ENCODE measurements at regions not wholly inside any gene's neighbourhood (a gene's known extent, or its start where the extent isn't known, plus 50 kb on each side); places are given as distances from the start of the nearest gene placed in this dataset.
A peak's percentile ranks its signal among the peaks of the same experiment; 100 is the strongest.

DNA sequence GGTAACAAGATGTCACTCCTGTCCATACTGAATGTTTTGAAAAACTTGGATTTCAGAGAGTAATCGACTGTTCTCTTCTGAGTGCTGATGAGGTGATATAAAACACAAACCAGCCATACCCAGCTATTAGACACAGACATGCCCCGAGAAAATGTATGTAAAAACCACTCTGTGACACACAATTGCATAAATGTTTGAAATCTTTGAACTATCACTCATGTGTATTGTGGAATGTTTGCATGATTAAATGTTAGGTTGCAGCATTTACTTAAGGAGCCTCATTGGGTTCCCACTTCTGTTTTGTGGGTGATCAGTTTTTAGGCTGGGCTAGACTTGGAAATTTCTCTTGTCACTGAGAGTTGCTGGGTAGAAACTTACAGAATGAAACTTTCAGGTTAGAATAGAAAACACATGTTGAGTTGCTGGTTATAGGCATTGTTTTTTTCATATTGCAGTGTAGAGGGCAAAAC, 270.4 kb upstream of the B3GALT2 start:
- 65% methylated on average over 2 of the region's 2 CpGs for WGBS, 2 donors
- TF ChIP-seq CTCF (IDR thresholded peaks at IDR 0.05) (no peak), POLR2A (IDR thresholded peaks at IDR 0.05) (no peak), EP300 (IDR thresholded peaks at IDR 0.05) (no peak)
- Histone ChIP-seq H3K27me3 (no peaks in the 10 kb centered on the region), H3K4me3 (no peak overlapping the region), H3K4me1 (peaks cover 0 to 5% (median 0%) of the 10 kb centered on the region in 4 donors), H3K9me3 (no peaks in the 10 kb centered on the region), H3K27ac (no peak overlapping the region), H3K36me3 (no peaks in the 10 kb centered on the region)
- DNase-seq (ENCODE audit: low spot score in 2 of 2), result no peak

- 96% methylated on average over 1 of the region's 1 CpG for WGBS, 2 donors
- no peak for DNase-seq (ENCODE audit: low spot score in 2 of 2)
- Histone ChIP-seq H3K27ac (no peak overlapping the region), H3K4me3 (no peak overlapping the region), H3K36me3 (no peaks in the 10 kb centered on the region), H3K9me3 (no peaks in the 10 kb centered on the region), H3K27me3 (no peaks in the 10 kb centered on the region), H3K4me1 (no peaks in the 10 kb centered on the region)
- TF ChIP-seq CTCF (IDR thresholded peaks at IDR 0.05) (no peak), EP300 (IDR thresholded peaks at IDR 0.05) (no peak), POLR2A (IDR thresholded peaks at IDR 0.05) (no peak)
Measured at GRCh38 chr1:193451606-193452005, 265.2 kb upstream of the B3GALT2 start.

DNA sequence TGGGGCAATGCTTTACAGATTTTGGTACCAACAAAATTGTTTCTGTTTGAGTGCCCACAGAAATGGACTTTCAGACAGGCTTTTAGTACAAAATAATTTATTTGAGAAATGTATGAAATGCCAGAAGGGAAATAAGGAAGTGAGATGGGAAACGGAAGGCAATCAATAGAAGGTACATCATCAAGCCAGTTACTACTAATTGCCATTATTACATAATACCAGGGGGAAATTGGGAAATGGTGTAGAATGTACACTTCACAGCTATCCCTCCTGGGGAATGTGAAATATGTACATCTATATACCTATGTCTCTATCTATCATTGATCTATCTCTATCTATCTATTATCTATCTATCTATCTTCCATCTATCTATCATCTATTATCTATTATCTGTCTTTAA, 264.6 kb upstream of the B3GALT2 start:
- H3K4me1 ChIP-seq, result no peaks in the 10 kb centered on the region
- TF ChIP-seq EP300 (IDR thresholded peaks at IDR 0.05) (no peak), POLR2A (IDR thresholded peaks at IDR 0.05) (no peak), CTCF (IDR thresholded peaks at IDR 0.05) (no peak)
- no peaks in the 10 kb centered on the region for H3K9me3 ChIP-seq
- no peak for DNase-seq (ENCODE audit: low spot score in 2 of 2)
- no peaks in the 10 kb centered on the region for H3K36me3 ChIP-seq
- H3K27me3 ChIP-seq, result no peaks in the 10 kb centered on the region
- 77 to 84% methylated on average over 1 of the region's 1 CpG for WGBS, 2 donors
- H3K4me3 ChIP-seq, result no peak overlapping the region
- no peak overlapping the region for H3K27ac ChIP-seq

DNA sequence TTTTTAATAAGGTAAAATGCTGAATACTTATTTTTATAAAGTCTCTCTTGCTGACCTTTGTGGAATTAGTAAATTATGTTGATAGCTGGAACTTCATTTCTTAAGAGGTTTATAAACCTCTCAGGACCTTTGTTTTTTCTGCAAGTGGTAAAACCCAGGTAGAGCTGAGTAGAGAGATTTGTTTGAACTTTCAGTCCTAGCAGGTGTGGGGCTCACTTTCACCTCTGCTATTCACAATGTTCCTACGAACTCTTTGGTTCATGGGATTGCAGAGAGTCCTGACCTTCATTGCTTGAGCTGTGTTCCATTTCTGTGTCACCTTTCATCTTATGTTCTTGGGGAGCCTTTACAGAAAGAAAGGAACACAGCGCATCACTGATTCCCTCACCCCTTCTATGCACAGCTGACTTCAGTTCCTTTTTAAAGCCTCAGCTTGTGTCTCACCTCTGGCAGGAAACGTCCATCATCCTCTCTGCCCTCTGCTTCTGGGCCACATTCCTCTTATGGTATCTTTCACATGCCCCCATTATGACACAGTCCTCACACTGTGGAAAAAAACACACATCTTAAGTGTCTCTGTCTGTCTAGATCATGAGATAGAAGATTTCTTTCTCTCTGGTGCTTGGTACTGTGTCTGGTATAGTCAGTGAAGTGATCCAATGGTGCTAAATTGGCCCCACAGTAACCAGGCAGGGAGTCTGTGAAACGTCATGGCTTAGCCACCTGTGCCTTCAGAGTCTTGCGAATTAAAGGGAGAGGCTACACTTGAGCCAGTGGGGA, 262.5 kb upstream of the B3GALT2 start:
- Histone ChIP-seq H3K9me3 (no peaks in the 10 kb centered on the region), H3K36me3 (no peaks in the 10 kb centered on the region), H3K27ac (peak overlapping the region in 1 of 4 donors; percentile 7), H3K4me3 (no peak overlapping the region), H3K4me1 (no peaks in the 10 kb centered on the region), H3K27me3 (no peaks in the 10 kb centered on the region)
- TF ChIP-seq POLR2A (IDR thresholded peaks at IDR 0.05) (no peak), EP300 (IDR thresholded peaks at IDR 0.05) (no peak), CTCF (IDR thresholded peaks at IDR 0.05) (no peak)
- DNase-seq (ENCODE audit: low spot score in 2 of 2), result no peak
- 53 to 66% methylated on average over 5 of the region's 5 CpGs for WGBS, 2 donors

DNA sequence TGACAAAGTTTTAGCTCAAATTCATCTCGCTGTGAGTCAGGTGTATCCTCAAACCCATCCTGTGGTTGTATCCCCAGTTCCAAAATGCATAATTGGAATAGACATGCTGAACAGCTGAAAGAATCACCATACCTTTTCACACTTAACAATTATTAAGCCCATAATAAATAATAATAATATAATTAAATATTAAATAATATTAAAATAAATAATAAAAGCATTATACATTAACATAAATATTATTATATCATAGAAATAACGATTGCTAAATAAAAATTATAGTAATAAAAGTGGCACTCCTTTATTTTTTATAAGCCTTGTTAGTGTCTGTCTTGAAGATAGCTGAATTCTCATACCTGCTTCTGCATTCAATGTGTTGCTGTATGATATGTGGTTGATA, 257.5 kb upstream of the B3GALT2 start:
- Histone ChIP-seq H3K4me1 (no peaks in the 10 kb centered on the region), H3K27ac (no peak overlapping the region), H3K9me3 (peaks cover 0 to 5% (median 0%) of the 10 kb centered on the region in 4 donors), H3K27me3 (no peaks in the 10 kb centered on the region), H3K4me3 (no peak overlapping the region), H3K36me3 (no peaks in the 10 kb centered on the region)
- no peak for DNase-seq (ENCODE audit: low spot score in 2 of 2)
- TF ChIP-seq CTCF (IDR thresholded peaks at IDR 0.05), result no peak
- no peak for TF ChIP-seq POLR2A (IDR thresholded peaks at IDR 0.05)
- TF ChIP-seq EP300 (IDR thresholded peaks at IDR 0.05), result no peak
- WGBS, 2 donors, result 87 to 89% methylated on average over 2 of the region's 2 CpGs
